Thoracic aorta (tissue), 2 donors: ENCODE measurements at regions not wholly inside any gene's neighbourhood (a gene's known extent, or its start where the extent isn't known, plus 50 kb on each side); places are given as distances from the start of the nearest gene placed in this dataset.

ENCODE experiments used
- ATAC-seq: fragments of 150-250 bp; one replicate; pipeline ENCODE4 v1.8.0; 2017; ENCODE audit warnings: low read depth; ENCODE audit not compliant: insufficient number of reproducible peaks, low FRiP score
- DNase-seq: peaks from one replicate; pipeline ENCODE4 v3.0.0-alpha.2; 2020; ENCODE audit warnings: low spot score
- H3K27ac ChIP-seq, 2 donors: fragments of 200-600 bp; sonication (generic); 1 replicate in 1 of 2; 2 replicates in 1 of 2; pipeline ENCODE4 v1.5.1; 2016; ENCODE audit warnings: mild to moderate bottlenecking in 2 of 2, moderate library complexity in 2 of 2
- H3K27me3 ChIP-seq: fragments of 200-600 bp; sonication (generic); replicated peaks from 2 replicates; pipeline ENCODE4 v1.6.0; 2016; ENCODE audit warnings: mild to moderate bottlenecking; ENCODE audit not compliant: insufficient read depth
- H3K36me3 ChIP-seq: fragments of 200-600 bp; sonication (generic); one replicate; pipeline ENCODE4 v1.5.1; 2016
- H3K4me1 ChIP-seq, 2 donors: fragments of 200-600 bp; sonication (generic); 1 replicate in 1 of 2; 2 replicates in 1 of 2; pipeline versions ENCODE4 v1.5.1 to v1.6.0; 2016; ENCODE audit warnings: low read depth in 2 of 2, mild to moderate bottlenecking in 1 of 2; ENCODE audit not compliant: control insufficient read depth in 1 of 2
- H3K4me3 ChIP-seq: fragments of 200-600 bp; sonication (generic); 2 replicates; pipeline ENCODE4 v1.5.1; 2016; ENCODE audit warnings: mild to moderate bottlenecking
- H3K9me3 ChIP-seq: fragments of 200-600 bp; sonication (generic); 2 replicates; pipeline ENCODE4 v1.5.1; 2016
- TF ChIP-seq, protein P1 (sequence below): fragments of 200-600 bp; sonication (generic); IDR thresholded peaks from one replicate; pipeline ENCODE4 v1.5.1; 2019; ENCODE audit warnings: antibody characterized with exemption

DNA sequence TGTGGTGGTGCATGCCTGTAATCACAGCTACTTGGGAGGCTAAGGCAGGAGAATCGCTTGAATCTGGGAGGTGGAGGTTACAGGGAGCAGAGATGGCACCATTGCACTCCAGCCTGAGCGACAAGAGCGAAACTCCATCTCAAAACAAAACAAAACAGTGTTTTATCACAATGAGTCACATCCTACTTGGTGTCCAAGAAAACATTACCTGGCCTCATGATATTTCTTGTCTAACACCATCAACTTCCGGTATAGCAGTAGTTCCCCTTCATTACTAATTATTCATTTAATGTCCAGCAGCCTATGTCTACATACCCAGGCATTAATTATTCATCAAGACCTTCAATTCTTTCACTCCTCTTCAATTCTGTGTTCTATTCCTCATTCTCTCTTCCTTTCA lies 115.5 kb downstream of the CCDC59 start:
- Histone ChIP-seq H3K4me3 (no peak overlapping the region), H3K27me3 (no peaks in the 10 kb centered on the region), H3K36me3 (no peaks in the 10 kb centered on the region), H3K27ac (no peak overlapping the region), H3K9me3 (no peaks in the 10 kb centered on the region), H3K4me1 (no peaks in the 10 kb centered on the region)
- TF ChIP-seq, protein P1, sequence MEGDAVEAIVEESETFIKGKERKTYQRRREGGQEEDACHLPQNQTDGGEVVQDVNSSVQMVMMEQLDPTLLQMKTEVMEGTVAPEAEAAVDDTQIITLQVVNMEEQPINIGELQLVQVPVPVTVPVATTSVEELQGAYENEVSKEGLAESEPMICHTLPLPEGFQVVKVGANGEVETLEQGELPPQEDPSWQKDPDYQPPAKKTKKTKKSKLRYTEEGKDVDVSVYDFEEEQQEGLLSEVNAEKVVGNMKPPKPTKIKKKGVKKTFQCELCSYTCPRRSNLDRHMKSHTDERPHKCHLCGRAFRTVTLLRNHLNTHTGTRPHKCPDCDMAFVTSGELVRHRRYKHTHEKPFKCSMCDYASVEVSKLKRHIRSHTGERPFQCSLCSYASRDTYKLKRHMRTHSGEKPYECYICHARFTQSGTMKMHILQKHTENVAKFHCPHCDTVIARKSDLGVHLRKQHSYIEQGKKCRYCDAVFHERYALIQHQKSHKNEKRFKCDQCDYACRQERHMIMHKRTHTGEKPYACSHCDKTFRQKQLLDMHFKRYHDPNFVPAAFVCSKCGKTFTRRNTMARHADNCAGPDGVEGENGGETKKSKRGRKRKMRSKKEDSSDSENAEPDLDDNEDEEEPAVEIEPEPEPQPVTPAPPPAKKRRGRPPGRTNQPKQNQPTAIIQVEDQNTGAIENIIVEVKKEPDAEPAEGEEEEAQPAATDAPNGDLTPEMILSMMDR = no peak
- no peak for ATAC-seq
- DNase-seq = no peak

DNA sequence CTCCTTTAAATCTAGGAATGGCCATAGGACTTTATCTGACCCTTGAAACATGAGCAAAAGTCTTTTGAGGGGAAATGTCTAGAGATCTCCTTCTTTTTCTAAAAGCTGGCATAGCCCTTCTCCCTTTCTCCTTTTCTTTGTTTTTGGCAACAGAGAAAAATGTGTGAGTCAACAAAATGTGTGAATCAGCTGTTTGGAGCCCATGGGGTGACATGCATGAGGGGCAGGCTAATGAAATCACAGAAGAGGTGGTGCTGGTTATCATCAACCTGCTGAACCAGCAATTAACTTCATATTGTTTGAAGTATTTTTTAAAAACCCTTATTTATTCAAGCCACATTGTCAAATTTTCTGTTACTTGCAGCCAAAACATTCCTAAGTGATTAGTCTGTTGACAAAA lies 132.3 kb downstream of the CCDC59 start:
- TF ChIP-seq, protein P1 = no peak
- Histone ChIP-seq H3K27me3 (no peaks in the 10 kb centered on the region), H3K36me3 (no peaks in the 10 kb centered on the region), H3K4me3 (no peak overlapping the region), H3K9me3 (no peaks in the 10 kb centered on the region), H3K4me1 (no peaks in the 10 kb centered on the region), H3K27ac (no peak overlapping the region)
- DNase-seq (no peak), ATAC-seq (no peak)

DNA sequence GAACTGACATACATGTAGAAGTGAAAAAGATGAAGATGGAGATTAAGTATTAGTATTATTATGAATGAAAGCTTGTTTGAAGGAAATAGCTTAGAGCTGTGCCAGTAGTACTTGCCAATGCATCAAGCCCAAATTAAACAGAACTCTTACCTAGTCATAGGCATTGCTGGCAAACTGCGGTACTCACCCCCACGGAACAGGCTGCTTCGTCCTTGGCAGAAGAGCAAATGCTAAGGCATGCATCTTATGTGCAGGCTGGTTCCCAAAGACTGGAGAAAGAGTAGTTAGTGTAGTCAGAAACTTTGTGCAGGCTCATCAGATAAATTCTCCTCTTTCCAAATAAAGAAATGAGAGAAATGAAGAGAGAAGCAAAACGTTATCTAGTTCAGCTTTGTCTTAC lies 134.8 kb downstream of the CCDC59 start:
- no peak for DNase-seq
- Histone ChIP-seq H3K36me3 (no peaks in the 10 kb centered on the region), H3K4me1 (no peaks in the 10 kb centered on the region), H3K9me3 (no peaks in the 10 kb centered on the region), H3K27me3 (no peaks in the 10 kb centered on the region), H3K4me3 (no peak overlapping the region), H3K27ac (no peak overlapping the region)
- TF ChIP-seq, protein P1 = no peak
- ATAC-seq = no peak

DNA sequence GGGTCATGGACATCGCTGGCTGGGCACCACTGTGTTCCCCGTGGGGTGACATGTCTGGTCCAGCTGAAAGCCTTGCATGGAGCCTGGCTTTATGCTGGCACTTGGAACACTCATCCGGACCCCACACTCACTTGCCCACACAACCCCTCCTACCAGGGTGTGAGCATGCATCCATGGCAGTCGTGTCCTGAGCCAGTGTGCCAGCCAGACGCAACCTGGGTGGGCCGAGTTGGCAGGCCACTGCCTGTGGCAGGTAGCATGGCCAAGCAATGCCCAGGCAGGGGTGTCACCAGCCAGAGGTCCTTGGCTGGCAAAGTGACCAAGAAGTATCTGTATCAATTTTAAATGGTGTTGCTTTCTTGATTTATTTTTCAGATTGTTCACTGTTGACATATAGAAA lies 141.7 kb downstream of the CCDC59 start:
- Histone ChIP-seq H3K4me1 (no peaks in the 10 kb centered on the region), H3K9me3 (peaks cover 1% of the 10 kb centered on the region), H3K27ac (no peak overlapping the region), H3K4me3 (no peak overlapping the region), H3K36me3 (no peaks in the 10 kb centered on the region), H3K27me3 (no peaks in the 10 kb centered on the region)
- DNase-seq (no peak), ATAC-seq (no peak)
- TF ChIP-seq, protein P1 = no peak

DNA sequence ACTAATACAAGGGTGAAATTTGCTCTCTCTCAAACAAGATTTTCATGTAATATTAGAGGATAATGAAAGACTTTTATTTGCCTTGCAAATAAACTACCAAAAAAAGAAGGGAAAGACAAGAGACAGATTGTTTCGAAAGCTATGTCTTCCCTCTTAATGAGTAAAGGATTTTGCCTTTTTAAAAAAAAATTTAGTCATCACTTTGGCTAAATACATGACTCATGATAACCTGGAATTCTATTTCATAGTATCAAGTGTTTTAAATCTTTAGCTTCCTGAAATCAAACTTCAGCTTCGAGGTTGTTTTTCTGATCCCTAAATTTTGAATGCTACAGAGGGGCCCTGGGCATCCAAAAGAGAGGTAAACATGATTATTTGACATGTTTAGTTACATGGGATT lies 144.4 kb downstream of the CCDC59 start:
- ATAC-seq = no peak
- Histone ChIP-seq H3K4me1 (no peaks in the 10 kb centered on the region), H3K27me3 (no peaks in the 10 kb centered on the region)

More for the DNA sequence above, 144.4 kb downstream of the CCDC59 start:
- Histone ChIP-seq H3K36me3 (no peaks in the 10 kb centered on the region), H3K9me3 (peaks cover 9% of the 10 kb centered on the region), H3K27ac (no peak overlapping the region), H3K4me3 (no peak overlapping the region)
- no peak for DNase-seq
- TF ChIP-seq, protein P1 = no peak
